GM18867 (cell line): ENCODE measurements at regions not wholly inside any gene's neighbourhood (a gene's known extent, or its start where the extent isn't known, plus 50 kb on each side); places are given as distances from the start of the nearest gene placed in this dataset.
"Not testable (repeated sequence)": the region's sequence is repeated elsewhere in the genome, so short reads cannot be mapped to it uniquely, and the experiment has no call there.

Experiments
- ATAC-seq: cut with Tn5 transposase; IDR thresholded peaks from one replicate; pipeline ENCODE4 v1.9.1; 2021; ENCODE audit warnings: mild to moderate bottlenecking, moderate library complexity; ENCODE audit not compliant: unreplicated experiment

- no peak for ATAC-seq
These were observed 286.5 kb upstream of the MGAT5 start for GRCh38 chr2:133967326-133967725.

- ATAC-seq = no peak
These were observed 285.4 kb upstream of the MGAT5 start for GRCh38 chr2:133968446-133968845.

DNA sequence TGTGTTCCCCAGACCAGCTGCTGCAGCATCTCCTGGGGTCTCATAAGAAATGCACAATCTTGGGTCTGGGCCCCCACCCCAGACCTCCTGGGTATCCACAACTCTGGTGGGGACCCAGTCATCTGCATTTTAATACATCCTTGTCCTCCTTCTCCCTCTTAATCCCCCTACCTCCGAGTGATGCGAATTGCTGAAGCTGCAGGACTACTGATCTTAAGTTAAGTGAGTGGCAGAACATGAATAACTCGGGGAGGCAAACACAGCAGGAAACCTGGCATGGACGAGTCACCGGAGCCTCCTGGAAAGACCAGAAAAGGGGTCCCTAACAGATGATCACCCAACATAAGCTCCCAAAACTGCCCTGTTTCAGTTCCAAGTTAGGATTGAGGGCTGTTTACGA, 283.2 kb upstream of the MGAT5 start:
- no peak for ATAC-seq

GRCh38 chr2:133972297-133972696, 281.6 kb upstream of the MGAT5 start:
- ATAC-seq = no peak

DNA sequence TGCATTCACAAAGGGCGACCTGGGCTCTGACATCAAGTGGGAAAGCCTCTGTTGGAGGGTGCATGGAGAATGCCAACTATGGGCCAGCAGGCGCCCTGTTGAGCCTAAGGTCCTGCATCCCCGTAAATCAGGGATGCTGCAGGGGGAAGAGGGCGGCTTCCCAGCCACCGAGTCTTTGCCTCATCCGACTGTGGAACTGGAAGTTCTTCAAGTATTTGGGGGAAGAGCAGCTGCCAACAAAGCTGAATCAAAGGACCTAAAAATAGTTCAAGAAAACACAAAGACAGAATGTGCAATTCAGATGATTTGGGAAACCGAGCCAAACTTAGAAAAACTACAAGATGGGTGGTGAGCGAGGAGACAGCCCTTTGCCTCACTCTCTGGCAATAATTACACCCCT, 281.1 kb upstream of the MGAT5 start:
- no peak for ATAC-seq

DNA sequence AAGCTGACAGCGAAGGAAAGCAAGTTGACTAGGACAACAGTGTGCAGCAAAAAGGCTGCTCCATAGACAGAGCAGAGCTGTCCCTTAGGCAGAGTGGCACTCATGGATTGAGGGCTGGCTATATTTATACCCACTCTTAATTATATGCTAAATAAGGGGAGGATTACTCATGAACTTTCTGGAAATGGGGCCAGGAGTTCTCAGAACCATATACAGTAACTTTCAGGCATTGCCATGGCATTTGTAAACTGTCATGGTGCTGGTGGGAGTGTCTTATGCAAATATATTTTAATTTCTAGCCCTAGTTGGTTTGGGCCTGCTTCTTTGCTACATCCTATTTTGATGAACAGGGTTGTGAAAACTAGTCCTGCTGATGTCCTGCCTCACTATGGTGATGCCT, 279.5 kb upstream of the MGAT5 start:
- no peak for ATAC-seq

GRCh38 chr2:133975135-133975534, 278.7 kb upstream of the MGAT5 start:
- no peak for ATAC-seq

- no peak for ATAC-seq
These were observed 278.0 kb upstream of the MGAT5 start for GRCh38 chr2:133975676-133976428.

GRCh38 chr2:133976659-133977058, 277.2 kb upstream of the MGAT5 start:
- no peak for ATAC-seq

- ATAC-seq = no peak
These were observed 276.5 kb upstream of the MGAT5 start for GRCh38 chr2:133977405-133977804.

GRCh38 chr2:133982256-133982655, 271.6 kb upstream of the MGAT5 start:
- no peak for ATAC-seq

DNA sequence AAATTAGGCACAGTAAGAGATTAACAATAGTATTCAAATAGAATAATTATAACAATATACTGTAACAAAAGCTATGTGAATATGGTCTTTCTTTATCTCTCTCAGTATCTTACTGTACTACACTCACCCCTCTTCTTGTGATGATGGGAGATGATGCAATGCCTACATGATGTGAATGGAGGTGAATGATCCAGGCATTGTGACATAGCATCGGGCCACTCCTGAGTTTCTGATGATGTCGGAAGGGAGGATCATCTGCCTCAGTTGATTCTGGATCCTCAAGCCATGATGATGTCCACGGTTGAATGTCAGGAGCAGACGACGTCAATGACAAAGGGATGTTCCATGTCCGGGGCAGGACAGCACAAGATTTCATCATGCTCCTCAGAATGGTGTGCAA, 268.3 kb upstream of the MGAT5 start:
- no peak for ATAC-seq

DNA sequence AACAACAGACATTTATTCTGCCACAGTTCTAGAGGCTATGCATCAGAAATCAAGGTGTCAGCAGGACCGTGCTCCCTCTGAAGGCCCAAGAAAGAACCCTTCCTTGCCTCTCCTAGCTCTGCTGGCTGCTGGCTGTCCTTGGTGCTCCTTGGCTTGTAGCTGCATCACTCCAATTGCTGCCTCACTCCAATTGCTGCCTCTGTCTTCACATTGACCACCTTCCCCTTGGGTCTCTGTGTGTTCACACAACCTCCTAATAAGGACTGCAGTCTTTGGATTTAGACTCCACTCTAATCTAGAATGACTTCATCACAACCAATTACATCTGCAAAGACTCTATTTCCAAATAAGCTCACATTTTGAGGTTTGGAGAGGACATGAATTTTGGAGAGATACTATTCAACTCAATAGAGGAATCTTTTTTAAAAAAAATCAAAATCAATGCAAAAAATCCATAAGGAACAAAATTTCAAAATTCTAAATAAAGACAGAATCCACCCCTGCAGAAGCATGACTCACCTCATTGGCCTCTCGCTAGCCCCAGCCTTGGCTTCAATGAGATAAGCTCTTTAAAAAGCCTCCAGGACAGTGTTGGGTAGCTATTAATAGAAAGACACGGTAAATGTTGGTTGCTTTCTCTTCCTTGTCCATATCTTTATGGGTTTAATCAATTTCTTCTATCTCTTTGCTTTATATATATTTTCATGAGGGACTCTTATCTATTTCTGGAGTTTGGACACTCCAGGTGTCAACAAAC, 267.6 kb upstream of the MGAT5 start:
- no peak for ATAC-seq

- ATAC-seq = no peak
These were observed 266.7 kb upstream of the MGAT5 start for GRCh38 chr2:133986881-133987795.

DNA sequence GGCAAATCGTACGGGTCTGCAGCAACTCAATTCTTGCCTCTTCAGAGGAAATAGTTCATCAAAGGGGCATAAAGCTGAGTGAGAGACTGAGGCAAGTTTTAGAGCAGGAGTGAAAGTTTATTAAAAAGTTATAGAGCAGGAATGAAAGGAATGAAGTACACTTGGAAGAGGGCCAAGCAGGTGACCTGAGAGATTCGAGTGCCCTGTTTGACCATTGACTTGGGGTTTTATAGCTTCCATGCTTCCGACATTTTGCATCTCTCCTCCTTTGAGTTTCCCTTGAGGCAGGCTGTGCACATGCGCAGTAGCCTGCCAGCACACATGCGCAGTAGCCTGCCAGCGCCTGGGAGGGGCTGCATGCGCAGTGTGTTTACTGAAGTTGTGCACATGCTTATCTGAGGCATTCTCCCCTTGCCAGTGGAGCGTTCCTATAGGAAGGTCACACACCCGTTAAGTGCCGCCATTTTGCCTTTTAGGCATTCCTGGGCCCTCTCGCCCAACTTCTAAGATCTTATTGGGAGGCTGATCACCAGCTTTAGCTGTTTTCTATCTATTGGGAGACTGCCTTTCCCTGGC, 265.5 kb upstream of the MGAT5 start:
- no peak for ATAC-seq

DNA sequence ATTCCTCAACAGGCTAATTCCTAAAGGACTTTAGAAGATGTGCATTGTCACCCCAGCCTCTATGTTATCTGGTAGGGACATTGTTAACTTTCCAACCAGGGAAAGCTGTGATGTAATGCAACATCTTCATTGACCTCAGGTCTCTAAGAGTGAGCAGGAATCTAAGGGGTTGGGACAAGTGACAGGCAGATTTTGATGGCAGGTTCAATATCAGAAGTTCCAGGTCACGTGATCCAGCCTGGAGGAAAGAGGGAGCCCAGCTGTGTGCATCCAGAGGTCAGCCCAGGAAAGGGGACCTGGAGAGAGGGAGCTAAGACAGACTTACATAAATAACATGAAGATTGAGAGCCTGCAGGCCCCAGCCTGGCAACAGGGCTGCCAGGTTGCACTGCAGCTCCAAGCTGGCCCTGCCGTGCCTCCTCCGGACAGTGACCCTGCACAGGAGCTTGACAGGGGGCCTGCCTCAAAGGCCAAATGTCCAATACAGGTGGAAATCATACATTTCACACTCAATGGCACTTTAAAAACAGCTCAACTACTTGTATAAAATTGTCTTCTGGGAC, 262.2 kb upstream of the MGAT5 start:
- no peak for ATAC-seq

- ATAC-seq = no peak
These were observed 261.4 kb upstream of the MGAT5 start for GRCh38 chr2:133992454-133992853.

GRCh38 chr2:133993160-133993559, 260.7 kb upstream of the MGAT5 start:
- no peak for ATAC-seq

- ATAC-seq = not testable (repeated sequence)
These were observed 255.1 kb upstream of the MGAT5 start for GRCh38 chr2:133998726-133999125.

- no peak for ATAC-seq
These were observed 251.5 kb upstream of the MGAT5 start for GRCh38 chr2:134002391-134002790.

DNA sequence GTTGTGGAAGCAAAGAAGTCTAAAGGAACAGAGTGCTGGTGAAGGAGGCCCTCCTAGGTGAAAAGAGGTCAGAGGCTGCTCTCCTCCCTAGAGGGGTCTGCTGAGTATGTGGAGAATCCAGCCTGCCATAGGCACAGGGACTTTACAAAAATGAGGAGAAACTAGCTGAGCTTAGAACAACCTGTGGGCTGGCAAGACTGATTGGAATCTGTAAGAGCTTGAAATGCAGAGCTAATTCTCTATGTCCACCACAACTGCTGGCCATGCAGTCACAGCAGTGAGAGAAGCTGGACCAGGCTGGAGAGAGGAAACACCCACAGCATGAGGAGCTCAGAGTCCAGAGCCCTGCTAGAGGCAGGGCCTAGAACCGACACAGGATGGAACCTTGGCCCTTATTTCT, 251.0 kb upstream of the MGAT5 start:
- ATAC-seq = no peak
